Keratinocyte (primary cell): ENCODE measurements at regions not wholly inside any gene's neighbourhood (a gene's known extent, or its start where the extent isn't known, plus 50 kb on each side); places are given as distances from the start of the nearest gene placed in this dataset.

ENCODE experiments used
- DNase-seq: peaks from one replicate; pipeline ENCODE4 v3.0.0-alpha.2; 2011; ENCODE audit warnings: low read depth, missing footprints, low spot score
- FAIRE-seq: peaks from 2 replicates; lab custom pipeline; 2011; peaks lifted over from hg19 to GRCh38; lab: Jason Lieb, UNC
- H2AFZ ChIP-seq: 2 replicates; pipeline ENCODE4 v1.6.0; 2012; ENCODE audit warnings: low read length, control low read depth, inconsistent platforms; ENCODE audit not compliant: control insufficient read depth
- H3K27ac ChIP-seq: 2 replicates; pipeline ENCODE4 v1.5.1; 2011; ENCODE audit warnings: low read length; ENCODE audit not compliant: control insufficient read depth, insufficient read depth
- H3K27me3 ChIP-seq: 3 replicates; pipeline ENCODE4 v1.6.0; 2011; ENCODE audit warnings: low read length; ENCODE audit not compliant: control insufficient read depth, insufficient read depth; ENCODE audit errors: extremely low read depth
- H3K36me3 ChIP-seq, 2 experiments: 2 replicates in 1 of 2; 3 replicates in 1 of 2; pipeline ENCODE4 v1.5.1; 2011; ENCODE audit warnings: low read length in 2 of 2, mild to moderate bottlenecking in 1 of 2; ENCODE audit not compliant: control insufficient read depth in 2 of 2, insufficient read depth in 2 of 2; ENCODE audit errors: extremely low read depth in 1 of 2
- H3K4me1 ChIP-seq: 3 replicates; pipeline ENCODE4 v1.5.1; 2011; ENCODE audit warnings: low read length; ENCODE audit not compliant: control insufficient read depth, insufficient read depth; ENCODE audit errors: extremely low read depth
- H3K4me2 ChIP-seq: 3 replicates; pipeline ENCODE4 v1.6.0; 2011; ENCODE audit warnings: low read depth, low read length; ENCODE audit not compliant: control insufficient read depth, insufficient read depth; ENCODE audit errors: extremely low read depth
- H3K4me3 ChIP-seq, 3 experiments: fragments of 200-600 bp in 1 of 3; sonication (generic) in 1 of 3; 2 replicates in 2 of 3; 3 replicates in 1 of 3; pipeline ENCODE4 v1.5.1; 2011 to 2016; ENCODE audit warnings: low read length in 3 of 3, mild to moderate bottlenecking in 3 of 3, control low read depth in 2 of 3, inconsistent platforms in 1 of 3, low read depth in 1 of 3, mixed read lengths in 1 of 3, mixed run types in 1 of 3, moderate library complexity in 1 of 3; ENCODE audit not compliant: control insufficient read depth in 2 of 3, insufficient read depth in 2 of 3; ENCODE audit errors: extremely low read depth in 1 of 3
- H3K79me2 ChIP-seq: 2 replicates; pipeline ENCODE4 v1.6.0; 2012; ENCODE audit warnings: low read length; ENCODE audit not compliant: control insufficient read depth, insufficient read depth
- H3K9ac ChIP-seq: 3 replicates; pipeline ENCODE4 v1.6.0; 2011; ENCODE audit warnings: low read length; ENCODE audit not compliant: control insufficient read depth, insufficient read depth; ENCODE audit errors: extremely low read depth
- H3K9me1 ChIP-seq: 3 replicates; pipeline ENCODE4 v1.6.0; 2011; ENCODE audit warnings: low read length; ENCODE audit not compliant: control insufficient read depth, insufficient read depth; ENCODE audit errors: extremely low read depth
- H3K9me3 ChIP-seq: 2 replicates; pipeline ENCODE4 v1.5.1; 2012; ENCODE audit warnings: low read depth, low read length; ENCODE audit not compliant: control insufficient read depth
- H4K20me1 ChIP-seq: 3 replicates; pipeline ENCODE4 v1.6.0; 2011; ENCODE audit warnings: low read length; ENCODE audit not compliant: control insufficient read depth, insufficient read depth; ENCODE audit errors: extremely low read depth
- EZH2 ChIP-seq: IDR thresholded peaks from one replicate; pipeline ENCODE4 v1.6.1; 2012; ENCODE audit warnings: inconsistent platforms, mild to moderate bottlenecking, low read length, moderate library complexity
- dilution Hi-C: fragments of 300-500 bp; cut with MboI; formaldehyde crosslinking; loops from one replicate; pipeline ENCODE4 v1.7.0; 2020; ENCODE audit warnings: low sequenced_read_pairs; ENCODE audit not compliant: extremely low pct_ligation_motif_present
- TF ChIP-seq, protein P1 (sequence below), 3 experiments: IDR thresholded peaks in 1 of 3; conservative IDR thresholded peaks in 1 of 3; optimal IDR thresholded peaks in 1 of 3; 2 replicates in 2 of 3; 3 replicates in 1 of 3; pipeline versions ENCODE3 to v1.5.1; 2011; ENCODE audit warnings: low read length in 3 of 3, mild to moderate bottlenecking in 3 of 3, moderate library complexity in 2 of 3, control low read depth in 1 of 3, inconsistent platforms in 1 of 3; ENCODE audit not compliant: insufficient read depth in 2 of 3; ENCODE audit errors: extremely low read depth in 1 of 3

DNA sequence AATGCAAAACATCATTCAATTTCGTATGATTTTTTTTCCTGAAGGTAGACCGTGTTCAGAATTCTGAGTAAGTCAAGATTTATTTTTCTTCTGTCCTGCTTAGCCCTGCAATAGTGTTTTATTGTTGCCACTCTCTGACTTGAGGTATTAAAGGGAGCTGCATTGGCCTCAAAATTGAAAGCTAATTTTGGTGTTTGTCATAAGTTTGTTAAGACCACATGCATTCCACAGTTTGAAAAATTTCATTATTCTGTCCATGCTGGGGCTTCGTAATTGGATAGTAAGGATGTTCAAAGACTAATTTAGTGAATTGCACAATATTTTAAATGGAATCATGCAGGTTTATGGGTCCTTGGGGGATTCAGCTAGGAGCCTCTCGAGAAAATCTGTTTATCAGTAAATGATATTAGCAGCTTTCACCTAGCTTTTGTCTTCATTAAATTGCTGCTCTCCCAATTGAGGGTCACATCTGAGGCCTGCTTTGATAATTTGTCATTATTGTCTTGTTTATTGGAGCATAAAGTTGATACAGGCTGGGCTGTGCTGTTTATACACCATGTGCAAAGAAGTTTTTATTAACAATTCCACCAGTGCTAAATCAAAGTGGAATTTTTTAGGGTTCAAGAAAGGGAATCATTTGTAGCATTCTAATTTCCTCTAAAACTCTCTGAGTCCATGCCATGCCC lies 339.8 kb upstream of the OBI1 start:
- H3K79me2 ChIP-seq, result no peaks in the 10 kb centered on the region
- no peak overlapping the region for H2AFZ ChIP-seq
- no peaks in the 10 kb centered on the region for H3K36me3 ChIP-seq
- no peaks in the 10 kb centered on the region for H3K9me3 ChIP-seq
- no peak overlapping the region for H3K4me2 ChIP-seq
- H3K27ac ChIP-seq, result no peak overlapping the region
- no peak overlapping the region for H3K4me3 ChIP-seq
- FAIRE-seq (no peak), DNase-seq (no peak)
- H3K27me3 ChIP-seq, result no peaks in the 10 kb centered on the region
- dilution Hi-C loops, result no loop called here
- no peaks in the 10 kb centered on the region for H3K9me1 ChIP-seq
- no peaks in the 10 kb centered on the region for H4K20me1 ChIP-seq
- no peaks in the 10 kb centered on the region for H3K4me1 ChIP-seq
- no peak overlapping the region for H3K9ac ChIP-seq
- TF ChIP-seq EZH2, result no peak
- TF ChIP-seq, protein P1, sequence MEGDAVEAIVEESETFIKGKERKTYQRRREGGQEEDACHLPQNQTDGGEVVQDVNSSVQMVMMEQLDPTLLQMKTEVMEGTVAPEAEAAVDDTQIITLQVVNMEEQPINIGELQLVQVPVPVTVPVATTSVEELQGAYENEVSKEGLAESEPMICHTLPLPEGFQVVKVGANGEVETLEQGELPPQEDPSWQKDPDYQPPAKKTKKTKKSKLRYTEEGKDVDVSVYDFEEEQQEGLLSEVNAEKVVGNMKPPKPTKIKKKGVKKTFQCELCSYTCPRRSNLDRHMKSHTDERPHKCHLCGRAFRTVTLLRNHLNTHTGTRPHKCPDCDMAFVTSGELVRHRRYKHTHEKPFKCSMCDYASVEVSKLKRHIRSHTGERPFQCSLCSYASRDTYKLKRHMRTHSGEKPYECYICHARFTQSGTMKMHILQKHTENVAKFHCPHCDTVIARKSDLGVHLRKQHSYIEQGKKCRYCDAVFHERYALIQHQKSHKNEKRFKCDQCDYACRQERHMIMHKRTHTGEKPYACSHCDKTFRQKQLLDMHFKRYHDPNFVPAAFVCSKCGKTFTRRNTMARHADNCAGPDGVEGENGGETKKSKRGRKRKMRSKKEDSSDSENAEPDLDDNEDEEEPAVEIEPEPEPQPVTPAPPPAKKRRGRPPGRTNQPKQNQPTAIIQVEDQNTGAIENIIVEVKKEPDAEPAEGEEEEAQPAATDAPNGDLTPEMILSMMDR (optimal IDR thresholded peaks at IDR 0.05 in 1 of 3, IDR thresholded peaks at IDR 0.05 in 1 of 3, conservative IDR thresholded peaks at IDR 0.05 in 1 of 3; ENCODE audit: extremely low read depth in 1 of 3, insufficient read depth in 2 of 3, low read length in 3 of 3), result no peak

DNA sequence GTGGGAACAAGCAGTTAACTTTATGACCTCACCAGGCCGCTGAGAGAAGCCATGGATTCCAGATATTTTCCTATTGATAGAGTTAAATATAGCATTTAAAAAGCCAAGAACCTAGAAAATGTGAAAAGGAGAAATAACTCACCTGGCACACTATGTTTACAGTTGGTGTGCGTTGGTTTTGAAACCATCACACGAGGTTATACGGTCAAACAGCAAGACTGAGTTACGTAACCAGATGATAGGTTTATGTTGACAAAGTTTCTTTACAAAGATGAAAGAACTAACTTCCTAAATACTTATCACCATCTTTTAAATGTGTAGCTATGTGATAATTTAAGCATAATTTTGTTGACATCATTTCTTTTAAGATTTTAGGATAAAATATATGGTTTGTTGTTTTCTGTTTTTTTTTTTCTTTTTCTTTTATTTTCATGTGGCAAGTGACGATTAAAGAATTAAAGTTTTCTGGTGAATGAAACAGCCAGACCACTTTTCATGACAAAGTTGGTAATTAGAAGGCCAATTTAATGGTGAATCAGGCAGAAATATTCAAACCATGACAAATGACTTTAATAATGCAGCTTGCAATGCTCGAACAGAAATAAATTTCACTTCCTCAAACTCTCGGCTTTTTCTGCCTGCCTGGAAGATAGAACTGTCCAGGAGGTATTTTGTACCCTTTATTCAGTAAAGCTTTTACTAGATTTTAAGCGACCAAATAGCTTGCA lies 339.1 kb upstream of the OBI1 start:
- no peaks in the 10 kb centered on the region for H3K27me3 ChIP-seq
- dilution Hi-C loops, result no loop called here
- no peaks in the 10 kb centered on the region for H3K4me1 ChIP-seq
- no peak overlapping the region for H3K4me2 ChIP-seq
- H3K9me1 ChIP-seq, result no peaks in the 10 kb centered on the region
- no peaks in the 10 kb centered on the region for H3K36me3 ChIP-seq
- H3K27ac ChIP-seq, result no peak overlapping the region
- FAIRE-seq, result no peak
- H2AFZ ChIP-seq, result no peak overlapping the region
- DNase-seq, result no peak
- no peaks in the 10 kb centered on the region for H4K20me1 ChIP-seq
- no peak overlapping the region for H3K9ac ChIP-seq
- no peaks in the 10 kb centered on the region for H3K79me2 ChIP-seq
- no peaks in the 10 kb centered on the region for H3K9me3 ChIP-seq
- H3K4me3 ChIP-seq, result no peak overlapping the region
- TF ChIP-seq, protein P1 (optimal IDR thresholded peaks at IDR 0.05 in 1 of 3, IDR thresholded peaks at IDR 0.05 in 1 of 3, conservative IDR thresholded peaks at IDR 0.05 in 1 of 3; ENCODE audit: extremely low read depth in 1 of 3, insufficient read depth in 2 of 3, low read length in 3 of 3), result no peak
- no peak for TF ChIP-seq EZH2
